ENCODE measurements at regions not wholly inside any gene's neighbourhood (a gene's known extent, or its start where the extent isn't known, plus 50 kb on each side); places are given as distances from the start of the nearest gene placed in this dataset.

DNA sequence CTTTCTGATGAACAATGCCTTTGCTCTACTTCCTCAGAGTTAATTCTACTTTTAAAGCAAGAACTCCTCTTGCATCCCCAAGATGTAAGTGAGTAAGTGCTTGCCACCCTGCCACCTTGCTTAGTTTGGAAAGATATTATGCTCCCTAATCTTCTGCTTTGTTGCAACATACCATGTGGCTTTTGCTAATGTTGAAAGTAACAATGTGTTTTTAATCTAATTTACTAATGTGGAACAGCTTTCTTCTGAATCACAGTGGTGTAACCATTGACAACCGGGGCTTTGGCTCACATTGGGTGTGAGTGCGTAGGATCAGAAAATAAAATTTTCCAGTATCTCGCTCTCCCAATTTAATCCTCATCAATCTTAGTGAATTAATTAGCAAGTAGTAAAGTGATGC, 254.1 kb upstream of the PTER start:
- H3K27ac ChIP-seq (replicated peaks): no peak overlapping the region
- TF ChIP-seq, protein P1, sequence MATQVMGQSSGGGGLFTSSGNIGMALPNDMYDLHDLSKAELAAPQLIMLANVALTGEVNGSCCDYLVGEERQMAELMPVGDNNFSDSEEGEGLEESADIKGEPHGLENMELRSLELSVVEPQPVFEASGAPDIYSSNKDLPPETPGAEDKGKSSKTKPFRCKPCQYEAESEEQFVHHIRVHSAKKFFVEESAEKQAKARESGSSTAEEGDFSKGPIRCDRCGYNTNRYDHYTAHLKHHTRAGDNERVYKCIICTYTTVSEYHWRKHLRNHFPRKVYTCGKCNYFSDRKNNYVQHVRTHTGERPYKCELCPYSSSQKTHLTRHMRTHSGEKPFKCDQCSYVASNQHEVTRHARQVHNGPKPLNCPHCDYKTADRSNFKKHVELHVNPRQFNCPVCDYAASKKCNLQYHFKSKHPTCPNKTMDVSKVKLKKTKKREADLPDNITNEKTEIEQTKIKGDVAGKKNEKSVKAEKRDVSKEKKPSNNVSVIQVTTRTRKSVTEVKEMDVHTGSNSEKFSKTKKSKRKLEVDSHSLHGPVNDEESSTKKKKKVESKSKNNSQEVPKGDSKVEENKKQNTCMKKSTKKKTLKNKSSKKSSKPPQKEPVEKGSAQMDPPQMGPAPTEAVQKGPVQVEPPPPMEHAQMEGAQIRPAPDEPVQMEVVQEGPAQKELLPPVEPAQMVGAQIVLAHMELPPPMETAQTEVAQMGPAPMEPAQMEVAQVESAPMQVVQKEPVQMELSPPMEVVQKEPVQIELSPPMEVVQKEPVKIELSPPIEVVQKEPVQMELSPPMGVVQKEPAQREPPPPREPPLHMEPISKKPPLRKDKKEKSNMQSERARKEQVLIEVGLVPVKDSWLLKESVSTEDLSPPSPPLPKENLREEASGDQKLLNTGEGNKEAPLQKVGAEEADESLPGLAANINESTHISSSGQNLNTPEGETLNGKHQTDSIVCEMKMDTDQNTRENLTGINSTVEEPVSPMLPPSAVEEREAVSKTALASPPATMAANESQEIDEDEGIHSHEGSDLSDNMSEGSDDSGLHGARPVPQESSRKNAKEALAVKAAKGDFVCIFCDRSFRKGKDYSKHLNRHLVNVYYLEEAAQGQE (IDR thresholded peaks at IDR 0.05; ENCODE audit: insufficient replicate concordance, low read depth): no peak
- TF ChIP-seq SPI1 (IDR thresholded peaks at IDR 0.05; ENCODE audit: borderline replicate concordance, low read depth) (no peak), POLR2AphosphoS5 (IDR thresholded peaks at IDR 0.05; ENCODE audit: low read depth) (no peak), GABPA (IDR thresholded peaks at IDR 0.05; ENCODE audit: low read depth) (no peak)
- TF ChIP-seq, protein P2, sequence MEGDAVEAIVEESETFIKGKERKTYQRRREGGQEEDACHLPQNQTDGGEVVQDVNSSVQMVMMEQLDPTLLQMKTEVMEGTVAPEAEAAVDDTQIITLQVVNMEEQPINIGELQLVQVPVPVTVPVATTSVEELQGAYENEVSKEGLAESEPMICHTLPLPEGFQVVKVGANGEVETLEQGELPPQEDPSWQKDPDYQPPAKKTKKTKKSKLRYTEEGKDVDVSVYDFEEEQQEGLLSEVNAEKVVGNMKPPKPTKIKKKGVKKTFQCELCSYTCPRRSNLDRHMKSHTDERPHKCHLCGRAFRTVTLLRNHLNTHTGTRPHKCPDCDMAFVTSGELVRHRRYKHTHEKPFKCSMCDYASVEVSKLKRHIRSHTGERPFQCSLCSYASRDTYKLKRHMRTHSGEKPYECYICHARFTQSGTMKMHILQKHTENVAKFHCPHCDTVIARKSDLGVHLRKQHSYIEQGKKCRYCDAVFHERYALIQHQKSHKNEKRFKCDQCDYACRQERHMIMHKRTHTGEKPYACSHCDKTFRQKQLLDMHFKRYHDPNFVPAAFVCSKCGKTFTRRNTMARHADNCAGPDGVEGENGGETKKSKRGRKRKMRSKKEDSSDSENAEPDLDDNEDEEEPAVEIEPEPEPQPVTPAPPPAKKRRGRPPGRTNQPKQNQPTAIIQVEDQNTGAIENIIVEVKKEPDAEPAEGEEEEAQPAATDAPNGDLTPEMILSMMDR (IDR thresholded peaks at IDR 0.05; ENCODE audit: insufficient read depth, low read length): no peak
- no peak overlapping the region for H3K4me3 ChIP-seq (replicated peaks; ENCODE audit: insufficient read depth, low read length)
- no peak for DNase-seq (ENCODE audit: low read depth in 1 of 2, low spot score in 1 of 2)
- H3K27me3 ChIP-seq (ENCODE audit: insufficient read depth, poor library complexity, severe bottlenecking): no peaks in the 10 kb centered on the region

DNA sequence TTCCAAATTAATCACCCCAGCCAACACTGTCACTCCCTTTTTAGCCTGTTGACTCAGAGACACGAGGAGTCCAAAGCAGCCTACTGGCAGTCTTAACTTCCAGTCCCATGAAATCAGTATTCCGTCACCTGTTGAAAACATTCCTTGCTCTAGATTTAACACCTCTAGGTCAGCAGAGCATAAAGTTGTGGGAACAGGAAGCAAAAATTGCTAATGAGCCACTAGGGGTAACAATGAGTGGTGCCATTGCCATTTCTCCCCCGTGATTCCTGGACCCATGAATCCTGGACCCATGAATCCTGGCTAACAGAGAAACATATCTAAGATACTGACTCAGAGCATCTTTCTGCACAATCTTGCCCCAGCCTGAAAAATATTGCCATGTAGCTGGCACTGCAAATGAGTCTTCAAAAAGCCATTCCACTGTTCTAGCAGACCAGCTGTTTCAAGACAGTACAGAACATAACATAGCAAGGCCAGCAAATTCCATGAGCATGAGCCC, 252.7 kb upstream of the PTER start:
- TF ChIP-seq GABPA (IDR thresholded peaks at IDR 0.05; ENCODE audit: low read depth) (no peak), POLR2AphosphoS5 (IDR thresholded peaks at IDR 0.05; ENCODE audit: low read depth) (no peak), SPI1 (IDR thresholded peaks at IDR 0.05; ENCODE audit: borderline replicate concordance, low read depth) (no peak)
- TF ChIP-seq, protein P2 (IDR thresholded peaks at IDR 0.05; ENCODE audit: insufficient read depth, low read length): no peak
- TF ChIP-seq, protein P1 (IDR thresholded peaks at IDR 0.05; ENCODE audit: insufficient replicate concordance, low read depth): no peak
- H3K4me3 ChIP-seq (replicated peaks; ENCODE audit: insufficient read depth, low read length): no peak overlapping the region
- H3K27ac ChIP-seq (replicated peaks): no peak overlapping the region
- DNase-seq (ENCODE audit: low read depth in 1 of 2, low spot score in 1 of 2): no peak
- H3K27me3 ChIP-seq (ENCODE audit: insufficient read depth, poor library complexity, severe bottlenecking): no peaks in the 10 kb centered on the region

DNA sequence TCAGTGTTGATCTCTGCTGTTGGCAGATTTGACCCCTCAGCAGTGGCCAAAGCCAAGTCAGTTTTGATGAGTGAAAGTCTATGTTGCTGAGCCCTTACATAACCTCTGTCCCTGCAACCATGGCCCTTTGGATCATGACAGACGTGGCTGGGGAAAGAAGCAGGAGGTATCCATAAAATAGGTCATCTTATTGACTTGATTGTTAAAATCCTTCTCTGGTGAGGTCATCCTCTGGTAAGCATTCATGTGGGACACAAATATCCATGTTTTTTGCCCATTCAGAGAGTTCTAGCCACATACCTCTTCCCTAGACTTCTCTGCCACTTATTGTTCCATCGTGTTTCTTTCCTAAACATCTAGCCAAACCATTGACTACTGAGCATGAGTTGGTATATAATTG, 251.9 kb upstream of the PTER start:
- DNase-seq (ENCODE audit: low read depth in 1 of 2, low spot score in 1 of 2): no peak
- no peak overlapping the region for H3K27ac ChIP-seq (replicated peaks)
- TF ChIP-seq, protein P2 (IDR thresholded peaks at IDR 0.05; ENCODE audit: insufficient read depth, low read length): no peak
- TF ChIP-seq SPI1 (IDR thresholded peaks at IDR 0.05; ENCODE audit: borderline replicate concordance, low read depth) (no peak), POLR2AphosphoS5 (IDR thresholded peaks at IDR 0.05; ENCODE audit: low read depth) (no peak), GABPA (IDR thresholded peaks at IDR 0.05; ENCODE audit: low read depth) (no peak)
- TF ChIP-seq, protein P1 (IDR thresholded peaks at IDR 0.05; ENCODE audit: insufficient replicate concordance, low read depth): no peak
- no peak overlapping the region for H3K4me3 ChIP-seq (replicated peaks; ENCODE audit: insufficient read depth, low read length)
- H3K27me3 ChIP-seq (ENCODE audit: insufficient read depth, poor library complexity, severe bottlenecking): no peaks in the 10 kb centered on the region
